Activated CD4-positive, alpha-beta memory T cell treated with anti-CD3 and anti-CD28 coated beads, Interleukin-2, amount 10 ng/mL, durations not matched to agents 7 days and 5 days (primary cell): ENCODE measurements at regions not wholly inside any gene's neighbourhood (a gene's known extent, or its start where the extent isn't known, plus 50 kb on each side); places are given as distances from the start of the nearest gene placed in this dataset.

Experiments used
- CTCF ChIA-PET: fragments of 350-600 bp; sonication (Branson Sonifier 250); formaldehyde crosslinking; loops from one replicate; lab custom pipeline; 2021; ENCODE audit warnings: antibody characterized with exemption, inconsistent platforms; lab: Charles Lee
- POLR2A ChIA-PET: fragments of 350-600 bp; sonication (Branson Sonifier 250); formaldehyde crosslinking; loops from one replicate; lab custom pipeline; 2021; ENCODE audit warnings: antibody characterized with exemption; lab: Charles Lee
- DNase-seq: peaks from one replicate; pipeline ENCODE4 v3.0.0-alpha.2; 2020
- H3K27ac Mint-ChIP-seq: one replicate; pipeline ENCODE4 v1.8.0; 2021; ENCODE audit warnings: mild to moderate bottlenecking, mixed read lengths
- H3K27me3 Mint-ChIP-seq: one replicate; pipeline ENCODE4 v1.8.0; 2021; ENCODE audit warnings: mixed read lengths
- H3K36me3 Mint-ChIP-seq: one replicate; pipeline ENCODE4 v1.8.0; 2021; ENCODE audit warnings: low read depth, mixed read lengths
- H3K4me1 Mint-ChIP-seq: one replicate; pipeline ENCODE4 v1.8.0; 2021; ENCODE audit warnings: mixed read lengths
- H3K4me3 Mint-ChIP-seq: one replicate; pipeline ENCODE4 v1.8.0; 2021; ENCODE audit warnings: mild to moderate bottlenecking, mixed read lengths
- H3K9me3 Mint-ChIP-seq: one replicate; pipeline ENCODE4 v1.8.0; 2021; ENCODE audit warnings: mixed read lengths

DNA sequence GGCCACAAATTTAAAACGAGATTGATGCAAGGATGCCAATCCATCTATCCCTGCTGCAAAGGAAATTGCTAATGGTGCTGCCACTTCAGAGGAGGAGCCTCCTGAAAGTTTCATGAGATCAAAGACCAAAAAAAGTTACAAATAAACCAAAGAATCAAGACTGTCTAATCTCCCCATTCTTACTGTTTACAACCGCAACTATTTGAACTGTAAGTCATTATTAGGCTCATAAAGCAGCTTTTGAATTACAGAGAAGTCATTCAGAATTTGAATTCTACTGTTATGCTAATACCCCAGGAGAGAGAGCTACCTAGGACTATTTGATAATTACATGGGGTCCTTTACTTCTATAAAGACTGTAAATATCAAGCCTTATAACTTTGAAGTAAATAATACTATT, 1613.6 kb upstream of the WWC1 start:
- no peaks in the 10 kb centered on the region for H3K4me1 Mint-ChIP-seq
- H3K27me3 Mint-ChIP-seq: no peaks in the 10 kb centered on the region
- H3K27ac Mint-ChIP-seq: no peak overlapping the region
- peaks cover 11% of the 10 kb centered on the region for H3K9me3 Mint-ChIP-seq
- no peaks in the 10 kb centered on the region for H3K36me3 Mint-ChIP-seq
- ChIA-PET POLR2A (no interaction called here), CTCF (no interaction called here)
- DNase-seq: no peak
- H3K4me3 Mint-ChIP-seq: no peak overlapping the region

DNA sequence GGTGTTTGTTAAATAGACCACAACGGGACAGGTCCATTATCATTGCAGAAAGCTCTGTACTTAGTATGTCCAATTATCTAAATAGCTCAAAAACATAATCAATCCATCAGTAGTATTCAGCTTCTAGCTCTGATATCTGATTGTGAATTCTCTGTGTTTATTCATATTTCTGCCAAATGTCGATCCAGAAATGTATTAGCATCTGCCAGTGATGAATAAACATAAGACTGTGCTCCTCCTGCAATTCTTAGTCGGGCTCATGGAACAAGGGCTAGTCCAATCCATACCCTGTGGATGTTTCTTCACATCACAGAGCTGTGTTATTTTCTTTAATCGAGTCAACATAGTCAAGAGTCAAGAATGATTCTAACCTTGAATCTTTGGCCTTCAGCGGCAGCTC, 1612.1 kb upstream of the WWC1 start:
- H3K27me3 Mint-ChIP-seq: no peaks in the 10 kb centered on the region
- POLR2A ChIA-PET: no interaction called here

DNA sequence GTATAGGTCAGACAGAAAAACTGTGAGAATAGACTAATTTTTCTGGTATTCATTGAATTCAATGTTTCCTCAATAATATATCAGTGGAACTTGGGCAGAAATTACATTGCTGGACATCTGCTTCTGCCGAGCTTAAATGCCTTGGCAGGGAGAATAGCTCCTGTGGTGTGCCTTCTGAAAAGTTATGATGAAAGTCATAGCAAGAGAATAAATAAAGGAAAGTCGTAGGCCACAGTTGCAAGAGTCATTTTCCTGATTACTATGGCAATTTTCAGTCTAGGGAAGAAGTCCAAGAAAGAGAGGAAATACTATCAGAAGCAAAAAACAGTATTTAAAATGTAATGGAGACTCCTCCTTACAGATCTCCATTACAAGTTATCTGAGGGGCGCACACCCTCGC, 1596.1 kb upstream of the WWC1 start:
- Mint-ChIP-seq H3K27ac (no peak overlapping the region), H3K36me3 (no peaks in the 10 kb centered on the region), H3K4me1 (no peaks in the 10 kb centered on the region), H3K27me3 (no peaks in the 10 kb centered on the region), H3K9me3 (peaks cover 15% of the 10 kb centered on the region), H3K4me3 (no peak overlapping the region)
- no peak for DNase-seq
- ChIA-PET POLR2A (no interaction called here), CTCF (no interaction called here)

More for the DNA sequence above, 1612.1 kb upstream of the WWC1 start:
- CTCF ChIA-PET: no interaction called here
- Mint-ChIP-seq H3K9me3 (peaks cover 16% of the 10 kb centered on the region), H3K4me1 (no peaks in the 10 kb centered on the region), H3K4me3 (no peak overlapping the region), H3K27ac (no peak overlapping the region), H3K36me3 (no peaks in the 10 kb centered on the region)
- DNase-seq: no peak

DNA sequence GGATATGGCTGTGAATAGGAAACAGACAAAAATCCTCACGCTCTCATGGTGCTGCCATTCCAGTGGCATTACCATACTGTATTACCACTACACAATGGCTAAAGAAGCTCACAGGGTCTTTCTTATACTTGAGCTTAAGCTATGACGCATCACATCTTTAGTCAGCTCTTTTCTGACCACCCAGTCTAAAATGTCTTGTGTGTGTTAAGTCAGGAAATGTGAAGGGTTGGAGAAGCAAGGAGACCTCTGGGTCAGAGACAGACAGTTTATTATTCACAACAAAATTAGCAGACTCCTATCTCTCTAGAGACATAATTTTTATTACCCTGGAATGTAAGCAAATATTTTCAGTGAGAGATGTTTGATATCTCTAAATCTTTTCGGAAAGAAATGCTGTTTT, 1583.2 kb upstream of the WWC1 start:
- POLR2A ChIA-PET: no interaction called here
- no peaks in the 10 kb centered on the region for H3K36me3 Mint-ChIP-seq
- peaks cover 7% of the 10 kb centered on the region for H3K9me3 Mint-ChIP-seq
- DNase-seq: no peak
- CTCF ChIA-PET: no interaction called here
- H3K4me1 Mint-ChIP-seq: no peaks in the 10 kb centered on the region
- H3K27ac Mint-ChIP-seq: no peak overlapping the region
- H3K27me3 Mint-ChIP-seq: no peaks in the 10 kb centered on the region
- no peak overlapping the region for H3K4me3 Mint-ChIP-seq

DNA sequence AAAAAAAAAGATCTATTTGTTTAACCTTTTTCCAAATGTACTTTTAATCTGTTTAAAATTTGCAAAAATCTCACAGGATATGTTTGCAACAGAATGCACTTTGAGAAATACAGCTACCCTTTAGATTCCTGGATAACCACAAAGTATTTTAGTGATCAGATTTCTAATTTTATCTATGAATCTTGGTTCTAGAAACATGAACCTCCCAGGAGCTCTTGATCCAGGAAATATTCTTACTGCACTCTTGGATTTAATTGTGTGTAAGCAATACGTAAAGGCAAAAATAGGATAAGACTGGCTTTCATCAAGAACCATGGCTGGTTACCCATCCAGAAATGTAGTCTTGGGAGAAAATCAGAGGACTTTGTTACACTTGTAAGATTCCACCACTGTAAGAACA, 1581.8 kb upstream of the WWC1 start:
- DNase-seq: no peak
- Mint-ChIP-seq H3K27ac (no peak overlapping the region), H3K27me3 (no peaks in the 10 kb centered on the region), H3K4me3 (no peak overlapping the region), H3K36me3 (no peaks in the 10 kb centered on the region), H3K9me3 (peaks cover 9% of the 10 kb centered on the region), H3K4me1 (no peaks in the 10 kb centered on the region)
- POLR2A ChIA-PET: no interaction called here
- CTCF ChIA-PET: no interaction called here

DNA sequence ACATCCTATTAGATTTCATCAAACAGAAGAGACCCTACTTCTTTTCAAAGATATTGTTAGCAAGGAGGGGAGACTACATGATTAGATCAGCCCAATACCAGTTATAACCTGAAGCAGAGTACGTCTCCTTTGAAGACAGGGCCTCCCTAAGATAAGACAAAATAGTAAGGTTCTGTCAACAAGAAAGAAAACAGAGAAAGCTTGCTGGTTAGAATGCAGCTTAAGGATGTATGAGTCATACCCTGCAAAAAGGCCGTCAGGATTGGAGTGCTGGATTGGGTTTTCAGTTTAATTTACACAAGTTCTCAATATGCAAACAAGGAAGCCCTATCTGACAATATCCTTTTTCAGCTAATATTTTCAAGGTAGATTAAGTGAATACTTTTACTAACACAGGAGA, 1581.2 kb upstream of the WWC1 start:
- POLR2A ChIA-PET: no interaction called here
- CTCF ChIA-PET: no interaction called here
- H3K4me1 Mint-ChIP-seq: no peaks in the 10 kb centered on the region
- H3K9me3 Mint-ChIP-seq: peaks cover 11% of the 10 kb centered on the region
- no peaks in the 10 kb centered on the region for H3K27me3 Mint-ChIP-seq
- no peak overlapping the region for H3K4me3 Mint-ChIP-seq
- H3K36me3 Mint-ChIP-seq: no peaks in the 10 kb centered on the region
- no peak overlapping the region for H3K27ac Mint-ChIP-seq
- DNase-seq: no peak

DNA sequence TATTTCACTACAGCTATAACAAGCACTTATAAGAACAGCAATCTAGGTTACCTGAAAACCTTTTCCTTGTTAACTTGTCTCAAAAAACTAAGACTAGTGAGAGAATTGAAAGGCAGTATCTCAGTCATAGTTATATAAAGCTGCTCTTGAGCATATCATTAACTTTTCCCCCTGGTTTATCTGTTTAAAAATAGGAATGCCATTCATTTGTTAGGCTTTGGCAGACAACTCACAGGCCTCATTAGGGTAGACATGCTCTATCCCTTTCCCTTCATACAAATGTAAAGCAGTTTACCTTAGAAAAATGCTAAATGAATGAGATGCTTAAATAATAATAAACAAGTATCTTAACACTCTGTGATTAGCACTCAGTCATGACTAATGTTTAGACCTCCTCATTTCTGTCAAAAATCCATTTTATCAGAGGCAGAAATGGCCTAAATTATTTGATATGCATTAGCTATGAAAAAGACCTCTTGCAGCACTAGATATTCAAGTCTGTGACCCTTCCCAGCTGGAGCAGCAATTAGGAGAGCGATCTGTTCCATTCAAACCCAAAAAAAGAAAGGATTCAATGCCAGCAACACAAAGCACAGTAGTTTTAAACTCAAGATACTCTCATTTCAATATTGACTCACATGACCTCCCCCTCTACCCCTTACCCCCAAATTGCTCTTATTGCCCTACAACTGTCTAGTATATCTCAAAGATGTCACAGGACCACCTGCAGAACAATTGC, 1578.8 kb upstream of the WWC1 start:
- CTCF ChIA-PET: no interaction called here
- Mint-ChIP-seq H3K27ac (no peak overlapping the region), H3K36me3 (no peaks in the 10 kb centered on the region)

DNA sequence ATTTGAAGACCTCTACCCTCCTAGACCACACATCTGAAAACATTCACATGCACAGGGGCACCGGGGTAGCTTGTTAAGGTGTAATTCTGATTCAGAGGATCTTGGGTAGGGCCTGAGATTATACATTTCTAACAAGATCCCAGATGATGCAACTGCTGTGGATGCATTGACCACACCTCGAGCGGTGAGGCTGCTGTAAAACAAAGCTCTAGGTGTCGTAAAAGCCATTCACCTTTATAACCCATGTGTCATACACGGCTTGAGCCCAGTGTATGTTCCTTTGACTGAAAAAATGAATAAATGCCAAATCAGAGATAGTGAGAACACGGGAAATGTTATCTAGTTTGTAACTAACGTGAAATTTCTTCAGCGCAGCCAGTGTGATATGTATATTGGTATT, 1578.2 kb upstream of the WWC1 start:
- Mint-ChIP-seq H3K27me3 (no peaks in the 10 kb centered on the region), H3K4me3 (no peak overlapping the region), H3K36me3 (no peaks in the 10 kb centered on the region), H3K9me3 (peaks cover 12% of the 10 kb centered on the region), H3K4me1 (no peaks in the 10 kb centered on the region), H3K27ac (no peak overlapping the region)
- POLR2A ChIA-PET: no interaction called here
- no peak for DNase-seq
- CTCF ChIA-PET: no interaction called here

More for the DNA sequence above, 1578.8 kb upstream of the WWC1 start:
- DNase-seq: no peak
- H3K4me1 Mint-ChIP-seq: no peaks in the 10 kb centered on the region
- H3K27me3 Mint-ChIP-seq: no peaks in the 10 kb centered on the region
- POLR2A ChIA-PET: no interaction called here
- H3K4me3 Mint-ChIP-seq: no peak overlapping the region
- peaks cover 12% of the 10 kb centered on the region for H3K9me3 Mint-ChIP-seq

DNA sequence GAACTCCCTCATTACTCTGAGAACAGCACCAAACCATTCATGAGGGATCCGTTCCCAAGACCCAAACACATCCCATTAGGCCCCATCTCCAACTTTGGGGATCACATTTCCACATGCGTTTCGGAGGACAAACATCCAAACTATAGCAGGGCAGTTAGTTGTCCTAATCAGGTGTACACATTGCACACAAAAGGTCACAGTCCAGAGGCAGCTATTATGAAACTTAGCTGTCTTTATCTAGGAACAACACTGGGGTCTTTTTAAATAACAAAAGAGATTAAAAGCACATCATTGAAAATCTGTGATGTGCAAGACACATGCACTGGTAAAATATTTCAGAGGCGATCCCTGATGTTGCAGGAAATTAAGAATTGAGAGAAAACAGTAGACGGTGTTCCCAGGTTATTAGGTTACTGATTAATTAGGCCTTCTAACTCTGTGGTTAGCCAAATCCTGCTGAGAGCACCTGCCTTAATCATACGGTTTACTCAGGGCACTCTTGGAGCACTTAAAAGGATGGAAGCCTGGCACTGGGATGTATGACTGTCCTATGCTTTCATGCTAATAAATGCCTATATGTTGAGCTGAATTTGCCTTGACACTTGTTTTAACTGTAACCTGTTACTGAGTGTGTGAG, 1574.5 kb upstream of the WWC1 start:
- H3K27me3 Mint-ChIP-seq: no peaks in the 10 kb centered on the region
- no peak overlapping the region for H3K4me3 Mint-ChIP-seq
- no peaks in the 10 kb centered on the region for H3K4me1 Mint-ChIP-seq
- ChIA-PET CTCF (no interaction called here), POLR2A (no interaction called here)
- no peaks in the 10 kb centered on the region for H3K36me3 Mint-ChIP-seq
- no peak for DNase-seq
- H3K9me3 Mint-ChIP-seq: peaks cover 15% of the 10 kb centered on the region
- H3K27ac Mint-ChIP-seq: no peak overlapping the region

DNA sequence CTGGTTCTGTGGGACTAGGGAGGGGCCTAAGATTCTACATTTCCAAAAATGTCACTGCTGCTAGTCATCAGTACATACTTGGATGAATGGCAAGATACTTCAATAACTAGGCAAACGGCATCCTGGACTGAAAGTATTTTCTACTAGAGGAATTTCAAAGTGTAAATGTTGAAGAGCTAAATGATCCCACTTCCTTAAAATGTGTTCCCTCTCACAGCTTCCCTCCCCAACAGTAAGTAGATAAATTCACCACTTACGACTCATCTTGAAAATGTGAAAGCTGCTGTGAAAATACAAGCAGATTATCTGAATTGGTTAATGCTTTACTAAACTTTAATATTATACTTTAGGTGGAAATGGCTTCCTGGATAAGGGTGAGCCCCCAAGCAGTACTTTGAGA, 1571.5 kb upstream of the WWC1 start:
- POLR2A ChIA-PET: no interaction called here
- Mint-ChIP-seq H3K4me3 (no peak overlapping the region), H3K27me3 (no peaks in the 10 kb centered on the region), H3K9me3 (peaks cover 10% of the 10 kb centered on the region), H3K27ac (no peak overlapping the region), H3K36me3 (no peaks in the 10 kb centered on the region), H3K4me1 (no peaks in the 10 kb centered on the region)
- no peak for DNase-seq
- CTCF ChIA-PET: no interaction called here

DNA sequence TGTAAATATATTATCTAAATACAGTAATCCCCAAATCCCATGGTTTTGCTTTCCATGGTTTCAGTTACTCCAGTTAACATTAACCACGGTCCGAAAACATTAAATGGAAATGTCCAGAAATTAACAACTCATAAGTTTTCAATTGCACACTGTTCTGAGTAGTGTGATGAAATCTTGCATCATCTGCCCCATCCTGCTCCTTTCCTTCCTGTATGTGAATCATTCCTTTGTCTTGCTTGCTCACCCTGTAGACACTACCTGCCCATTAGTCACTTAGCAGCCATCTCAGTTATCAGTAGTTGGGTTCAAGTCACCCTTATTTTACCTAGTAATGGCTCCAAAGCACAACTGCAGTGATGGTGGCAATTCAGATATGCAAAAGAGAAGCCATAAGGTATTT, 1568.5 kb upstream of the WWC1 start:
- CTCF ChIA-PET: no interaction called here
- Mint-ChIP-seq H3K4me3 (no peak overlapping the region), H3K9me3 (peaks cover 6% of the 10 kb centered on the region), H3K27me3 (no peaks in the 10 kb centered on the region), H3K27ac (no peak overlapping the region), H3K4me1 (no peaks in the 10 kb centered on the region), H3K36me3 (no peaks in the 10 kb centered on the region)
- DNase-seq: no peak
- POLR2A ChIA-PET: no interaction called here

DNA sequence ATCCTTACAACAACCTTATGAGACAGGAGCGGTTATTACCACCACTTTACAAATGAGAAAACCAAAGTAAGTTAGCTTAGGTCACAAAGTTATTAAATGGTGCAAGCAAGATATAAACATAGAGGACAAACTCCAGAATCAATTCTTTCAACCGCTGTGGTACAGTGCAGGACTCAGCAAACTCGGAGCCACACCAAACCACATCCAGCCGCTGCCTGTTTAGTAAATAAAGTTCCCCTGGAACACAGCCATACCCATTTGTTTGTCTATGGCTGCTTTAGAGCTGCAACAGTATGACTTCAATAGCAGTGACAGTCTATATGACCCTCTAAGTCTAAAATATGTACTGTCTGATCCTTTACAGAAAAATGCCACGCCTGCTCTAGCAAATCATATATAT, 1567.2 kb upstream of the WWC1 start:
- Mint-ChIP-seq H3K27me3 (no peaks in the 10 kb centered on the region), H3K4me1 (no peaks in the 10 kb centered on the region), H3K9me3 (peaks cover 6% of the 10 kb centered on the region), H3K4me3 (no peak overlapping the region), H3K27ac (no peak overlapping the region), H3K36me3 (no peaks in the 10 kb centered on the region)
- DNase-seq: no peak
- CTCF ChIA-PET: no interaction called here
- POLR2A ChIA-PET: no interaction called here

DNA sequence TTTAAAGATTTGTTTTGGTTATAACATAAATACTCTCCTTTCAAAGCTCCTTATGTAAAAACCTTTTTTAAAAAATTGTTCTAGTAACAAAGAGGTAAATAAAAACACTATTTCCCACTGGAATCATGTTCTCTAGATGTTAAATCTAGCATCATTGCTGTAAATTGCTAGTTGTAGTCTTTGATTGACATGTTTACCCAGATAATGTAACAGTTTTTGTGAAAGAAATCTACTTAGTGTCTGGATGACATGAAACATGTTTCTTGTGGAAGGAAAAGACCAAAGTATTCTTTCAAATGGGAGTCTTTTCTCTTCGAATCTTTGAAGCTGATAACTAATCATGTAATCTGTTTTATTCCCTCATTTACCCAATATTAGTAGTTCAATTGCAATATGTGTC, 1565.9 kb upstream of the WWC1 start:
- Mint-ChIP-seq H3K4me1 (no peaks in the 10 kb centered on the region), H3K27ac (no peak overlapping the region), H3K27me3 (no peaks in the 10 kb centered on the region), H3K4me3 (no peak overlapping the region), H3K9me3 (peaks cover 3% of the 10 kb centered on the region), H3K36me3 (no peaks in the 10 kb centered on the region)
- CTCF ChIA-PET: no interaction called here
- POLR2A ChIA-PET: no interaction called here
- no peak for DNase-seq

DNA sequence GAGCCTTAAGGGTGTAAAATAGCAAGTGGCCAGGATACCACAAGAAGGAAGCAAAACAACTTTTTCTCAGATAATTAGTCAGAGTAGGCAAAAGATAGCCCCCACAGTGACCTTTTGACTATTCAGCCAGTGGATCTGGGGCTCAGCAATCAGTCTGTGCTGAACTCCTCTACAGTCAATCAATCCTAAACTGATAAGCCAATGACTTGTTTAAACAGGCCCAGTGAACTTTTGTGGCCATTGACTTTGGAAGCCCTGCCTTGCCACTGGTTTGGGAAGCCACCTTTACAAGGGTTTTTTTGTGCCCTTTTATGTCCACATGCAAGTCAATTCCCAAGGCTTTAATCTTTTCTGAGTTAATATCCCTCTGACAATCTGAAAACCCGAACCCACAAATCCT, 1565.0 kb upstream of the WWC1 start:
- Mint-ChIP-seq H3K36me3 (no peaks in the 10 kb centered on the region), H3K27me3 (no peaks in the 10 kb centered on the region), H3K27ac (no peak overlapping the region), H3K4me1 (no peaks in the 10 kb centered on the region), H3K9me3 (peaks cover 3% of the 10 kb centered on the region), H3K4me3 (no peak overlapping the region)
- ChIA-PET CTCF (no interaction called here), POLR2A (no interaction called here)
- no peak for DNase-seq
